HepG2 (cell line): ENCODE measurements at regions not wholly inside any gene's neighbourhood (a gene's known extent, or its start where the extent isn't known, plus 50 kb on each side); places are given as distances from the start of the nearest gene placed in this dataset.

Experiments
- ATAC-seq: fragments of 200-7000 bp; cut with Tn5 transposase; 3 replicates; pipeline ENCODE4 v1.9.1; 2020; ENCODE audit warnings: mild to moderate bottlenecking, moderate library complexity
- BruUV-seq: library from RNA; stranded (reverse); fragments of 400-500 nt; replicated peaks from 2 replicates; lab custom pipeline; 2021; lab: Mats Ljungman, UMichigan
- CTCF ChIA-PET: fragments of 300-600 bp; formaldehyde crosslinking; extraction: SDS; loops from one replicate; lab custom pipeline; 2021; ENCODE audit warnings: low total read pairs, inconsistent platforms, low intra/inter-chr PET ratio; lab: Yijun Ruan, JAX
- POLR2A ChIA-PET: fragments of 350-600 bp; sonication (Branson Sonifier 250); formaldehyde crosslinking; loops from one replicate; lab custom pipeline; 2020; ENCODE audit warnings: antibody characterized with exemption, inconsistent platforms; lab: Yijun Ruan, JAX
- DNase-seq: peaks from one replicate; pipeline ENCODE4 v3.0.0-alpha.2; 2015; ENCODE audit warnings: low spot score
- FAIRE-seq: peaks from 3 replicates; lab custom pipeline; 2011; peaks lifted over from hg19 to GRCh38; lab: Jason Lieb, UNC
- H2AFZ ChIP-seq: one replicate; pipeline ENCODE4 v1.6.1; 2011; ENCODE audit warnings: low read length, inconsistent platforms
- H3K27ac ChIP-seq: fragments of 300-600 bp; 3 replicates; pipeline ENCODE4 v1.8.0; 2011; ENCODE audit warnings: mixed run types, mild to moderate bottlenecking, mixed read lengths, low read length, inconsistent platforms; ENCODE audit not compliant: insufficient read depth; ENCODE audit errors: extremely low read length
- H3K27me3 ChIP-seq, 2 experiments: fragments of 200-600 bp in 1 of 2; 2 replicates in 1 of 2; 3 replicates in 1 of 2; pipeline versions ENCODE4 v1.6.0 to v1.8.0; 2011; ENCODE audit warnings: low read length in 2 of 2, mild to moderate bottlenecking in 2 of 2, moderate library complexity in 2 of 2, inconsistent platforms in 1 of 2; ENCODE audit not compliant: insufficient read depth in 2 of 2, control insufficient read depth in 1 of 2
- H3K36me3 ChIP-seq, 2 experiments: fragments of 200-600 bp in 1 of 2; replicated peaks in 1 of 2; 2 replicates in 1 of 2; 3 replicates in 1 of 2; pipeline versions ENCODE4 v1.5.1 to v1.8.0; 2011; ENCODE audit warnings: low read length in 2 of 2, inconsistent platforms in 1 of 2; ENCODE audit not compliant: insufficient read depth in 2 of 2, control insufficient read depth in 1 of 2
- H3K4me1 ChIP-seq: 2 replicates; pipeline ENCODE4 v1.5.1; 2012; ENCODE audit warnings: low read length, inconsistent platforms; ENCODE audit not compliant: insufficient read depth
- H3K4me2 ChIP-seq: 2 replicates; pipeline ENCODE4 v1.6.0; 2011; ENCODE audit warnings: low read depth, low read length, inconsistent platforms
- H3K4me3 ChIP-seq, 3 experiments: fragments of 200-600 bp in 1 of 3; sonication (generic), shearing (Covaris generic) in 1 of 3; replicated peaks in 1 of 3; 2 replicates each; pipeline ENCODE4 v1.5.1; 2011 to 2016; ENCODE audit warnings: low read length in 3 of 3, inconsistent platforms in 2 of 3, low read depth in 2 of 3, mild to moderate bottlenecking in 2 of 3, control low read depth in 1 of 3, mixed read lengths in 1 of 3; ENCODE audit not compliant: insufficient read depth in 1 of 3
- H3K79me2 ChIP-seq: one replicate; pipeline ENCODE4 v1.6.1; 2011; ENCODE audit warnings: low read length, inconsistent platforms; ENCODE audit not compliant: insufficient read depth
- H3K9ac ChIP-seq: 2 replicates; pipeline ENCODE4 v1.6.0; 2011; ENCODE audit warnings: mild to moderate bottlenecking, low read depth, low read length, inconsistent platforms; ENCODE audit not compliant: insufficient read depth
- H3K9me3 ChIP-seq: 2 replicates; pipeline ENCODE4 v1.5.1; 2012; ENCODE audit warnings: mild to moderate bottlenecking, low read length
- H4K20me1 ChIP-seq: 2 replicates; pipeline ENCODE4 v1.6.0; 2011; ENCODE audit warnings: inconsistent platforms, mild to moderate bottlenecking, low read length, moderate library complexity; ENCODE audit not compliant: insufficient read depth
- ARID4A ChIP-seq: sonication (generic); formaldehyde crosslinking; IDR thresholded peaks from 2 replicates; pipeline ENCODE4 v1.5.0; 2020; ENCODE audit warnings: mild to moderate bottlenecking, missing genetic modification reagents, borderline replicate concordance
- CENPT ChIP-seq: sonication (generic); formaldehyde crosslinking; IDR thresholded peaks from 2 replicates; pipeline ENCODE4 v1.8.0; 2022; ENCODE audit warnings: low read depth, mild to moderate bottlenecking, moderate library complexity, missing genetic modification reagents
- CREB1 ChIP-seq, 2 experiments: fragments of 450-650 bp in 1 of 2; IDR thresholded peaks; 2 replicates each; pipeline ENCODE4 v1.6.1; 2016 to 2017; ENCODE audit warnings: control low read depth in 1 of 2, mild to moderate bottlenecking in 1 of 2, missing compliant biosample characterization in 1 of 2, missing genetic modification characterization in 1 of 2
- FOXA3 ChIP-seq: IDR thresholded peaks from 2 replicates; pipeline ENCODE4 v1.6.1; 2016; ENCODE audit warnings: missing genetic modification reagents, missing compliant biosample characterization
- GATAD1 ChIP-seq: IDR thresholded peaks from 2 replicates; pipeline ENCODE4 v1.6.1; 2016; ENCODE audit warnings: missing genetic modification reagents, missing compliant biosample characterization
- KLF13 ChIP-seq: sonication (generic); formaldehyde crosslinking; IDR thresholded peaks from 2 replicates; pipeline ENCODE4 v1.4.0; 2020; ENCODE audit warnings: mild to moderate bottlenecking, missing genetic modification reagents
- KLF6 ChIP-seq: IDR thresholded peaks from 2 replicates; pipeline ENCODE4 v1.8.0; 2016; ENCODE audit warnings: missing biosample characterization, missing genetic modification reagents
- THAP9 ChIP-seq: sonication (generic); formaldehyde crosslinking; IDR thresholded peaks from 2 replicates; pipeline ENCODE4; 2020; ENCODE audit warnings: missing genetic modification reagents, mild to moderate bottlenecking, borderline replicate concordance
- YEATS2 ChIP-seq: sonication (generic); formaldehyde crosslinking; IDR thresholded peaks from 2 replicates; pipeline ENCODE4 v1.4.0; 2020; ENCODE audit warnings: missing genetic modification reagents, borderline replicate concordance
- ZNF33A ChIP-seq: sonication (generic); formaldehyde crosslinking; IDR thresholded peaks from 2 replicates; pipeline ENCODE4 v1.5.1; 2020; ENCODE audit warnings: missing genetic modification reagents, mild to moderate bottlenecking, moderate library complexity, borderline replicate concordance
- ZNF616 ChIP-seq: sonication (generic); formaldehyde crosslinking; IDR thresholded peaks from 2 replicates; pipeline ENCODE4 v1.5.0; 2020; ENCODE audit warnings: low read depth, mild to moderate bottlenecking, missing genetic modification reagents
- ZNF777 ChIP-seq: sonication (generic); formaldehyde crosslinking; IDR thresholded peaks from 2 replicates; pipeline ENCODE4 v1.4.0; 2020; ENCODE audit warnings: missing genetic modification reagents
- in situ Hi-C: cut with HindIII; loops from 2 replicates; pipeline ENCODE4 v1.10.0; 2017; ENCODE audit warnings: low pct_unique_long_range_greater_than_20kb; ENCODE audit not compliant: extremely low pct_ligation_motif_present
- intact Hi-C: fragments of 100-400 bp; cut with micrococcal nuclease; formaldehyde crosslinking; loops from one replicate; pipeline ENCODE4 v1.10.0; 2022; ENCODE audit not compliant: unreplicated experiment

- intact Hi-C loops: no loop called here
- no peak for DNase-seq
- in situ Hi-C loops: no loop called here
- no peak for FAIRE-seq
- Histone ChIP-seq H3K27me3 (no peaks in the 10 kb centered on the region), H3K9me3 (peaks cover 74% of the 10 kb centered on the region)
- TF ChIP-seq ZNF616 (CRISPR knock-in tag): no peak
- no peak for TF ChIP-seq ZNF777 (CRISPR knock-in tag)
- TF ChIP-seq CENPT: no peak
- TF ChIP-seq ZNF33A (CRISPR knock-in tag): no peak
- no peak for TF ChIP-seq KLF6 (CRISPR knock-in tag)
- TF ChIP-seq GATAD1 (CRISPR knock-in tag): no peak
- no peak for TF ChIP-seq YEATS2
- no peak for TF ChIP-seq ARID4A (CRISPR knock-in tag)
- TF ChIP-seq FOXA3 (CRISPR knock-in tag): no peak
- no peak for TF ChIP-seq KLF13 (CRISPR knock-in tag)
- TF ChIP-seq CREB1 (IDR thresholded peaks at IDR 0.05): no peak
- TF ChIP-seq CREB1 (CRISPR knock-in tag; IDR thresholded peaks at IDR 0.05): no peak
- no peak for TF ChIP-seq THAP9 (CRISPR knock-in tag)
- TF ChIP-seq, all 625 proteins: peak for 0
- ChIA-PET POLR2A (no interaction called here), CTCF (no interaction called here)
- no peaks in the 10 kb centered on the region for H4K20me1 ChIP-seq
- no TSS peak for BruUV-seq
- no peak overlapping the region for H3K9ac ChIP-seq
- H3K4me2 ChIP-seq: no peak overlapping the region
- H3K4me1 ChIP-seq: no peaks in the 10 kb centered on the region
- no peak overlapping the region for H2AFZ ChIP-seq
- no peaks in the 10 kb centered on the region for H3K36me3 ChIP-seq
- no peaks in the 10 kb centered on the region for H3K79me2 ChIP-seq
- H3K4me3 ChIP-seq: no peak overlapping the region
- no peak overlapping the region for H3K27ac ChIP-seq
- no peak for ATAC-seq
These were observed 305.4 kb downstream of the TLR4 start for GRCh38 chr9:118009614-118010013.
